Loucy (cell line): ENCODE measurements at regions not wholly inside any gene's neighbourhood (a gene's known extent, or its start where the extent isn't known, plus 50 kb on each side); places are given as distances from the start of the nearest gene placed in this dataset.

Source experiments
- H2AFZ ChIP-seq: fragments of 200-600 bp; sonication (generic); 2 replicates; pipeline ENCODE4 v1.6.0; 2016; ENCODE audit warnings: antibody characterized with exemption, mild to moderate bottlenecking, low read length, moderate library complexity
- H3F3A ChIP-seq: fragments of 200-600 bp; 2 replicates; pipeline ENCODE4 v1.6.0; 2016; ENCODE audit warnings: antibody characterized with exemption, low read depth, mild to moderate bottlenecking
- H3K27me3 ChIP-seq: fragments of 200-600 bp; sonication (generic); 2 replicates; pipeline ENCODE4 v1.6.1; 2014; ENCODE audit warnings: low read length, mild to moderate bottlenecking; ENCODE audit not compliant: insufficient read depth, poor library complexity, severe bottlenecking
- H3K36me3 ChIP-seq: fragments of 200-600 bp; sonication (generic); 2 replicates; pipeline ENCODE4 v1.6.1; 2016; ENCODE audit warnings: low read length; ENCODE audit not compliant: insufficient read depth
- H3K4me1 ChIP-seq: fragments of 200-600 bp; sonication (generic); 2 replicates; pipeline ENCODE4 v1.5.1; 2014; ENCODE audit warnings: low read length, mild to moderate bottlenecking; ENCODE audit not compliant: insufficient read depth, poor library complexity, severe bottlenecking
- H3K4me2 ChIP-seq: fragments of 200-600 bp; sonication (generic); 2 replicates; pipeline ENCODE4 v1.6.0; 2014; ENCODE audit warnings: antibody characterized with exemption, low read length, low read depth, mild to moderate bottlenecking; ENCODE audit not compliant: poor library complexity, severe bottlenecking
- H3K4me3 ChIP-seq: fragments of 200-600 bp; sonication (generic); 2 replicates; pipeline ENCODE4 v1.5.1; 2014; ENCODE audit warnings: low read length, mild to moderate bottlenecking, mixed read lengths; ENCODE audit not compliant: poor library complexity, severe bottlenecking
- H3K79me2 ChIP-seq: fragments of 200-600 bp; sonication (generic); 2 replicates; pipeline ENCODE4 v1.6.1; 2014; ENCODE audit warnings: low read length; ENCODE audit not compliant: insufficient read depth
- H3K9ac ChIP-seq: fragments of 200-600 bp; sonication (generic); 2 replicates; pipeline ENCODE4 v1.6.0; 2014; ENCODE audit warnings: mild to moderate bottlenecking, low read depth, low read length, moderate library complexity; ENCODE audit not compliant: poor library complexity, severe bottlenecking
- H3K9me2 ChIP-seq: fragments of 200-600 bp; sonication (generic); replicated peaks from 2 replicates; pipeline ENCODE4 v1.6.1; 2016; ENCODE audit warnings: low read depth, low read length, mixed read lengths
- H3K9me3 ChIP-seq: fragments of 200-600 bp; sonication (generic); 2 replicates; pipeline ENCODE4 v1.6.1; 2014; ENCODE audit warnings: mild to moderate bottlenecking, antibody characterized with exemption, low read length, low read depth; ENCODE audit not compliant: insufficient read depth
- H4K20me1 ChIP-seq: fragments of 200-600 bp; sonication (generic); 2 replicates; pipeline ENCODE4 v1.6.0; 2014; ENCODE audit warnings: antibody characterized with exemption, low read length, mild to moderate bottlenecking; ENCODE audit not compliant: insufficient read depth, poor library complexity, severe bottlenecking
- CTCF ChIP-seq: fragments of 200-600 bp; sonication (generic); conservative IDR thresholded peaks from 2 replicates; pipeline ENCODE4 v1.5.1; 2014; ENCODE audit warnings: mild to moderate bottlenecking, antibody characterized with exemption, low read length
- EZH2phosphoT487 ChIP-seq: fragments of 200-600 bp; IDR thresholded peaks from 2 replicates; pipeline ENCODE4 v1.6.1; 2018; ENCODE audit warnings: antibody characterized with exemption, mild to moderate bottlenecking, moderate library complexity, borderline replicate concordance

GRCh38 chr6:40968620-40969164 lies 70.3 kb downstream of the UNC5CL start:
- no peaks in the 10 kb centered on the region for H3K9me2 ChIP-seq
- H3K4me1 ChIP-seq: no peaks in the 10 kb centered on the region
- H3K4me2 ChIP-seq: no peak overlapping the region
- H3K27me3 ChIP-seq: no peaks in the 10 kb centered on the region
- H2AFZ ChIP-seq: no peak overlapping the region
- H4K20me1 ChIP-seq: no peaks in the 10 kb centered on the region
- no peaks in the 10 kb centered on the region for H3F3A ChIP-seq
- H3K9me3 ChIP-seq: no peaks in the 10 kb centered on the region
- no peak overlapping the region for H3K4me3 ChIP-seq
- TF ChIP-seq CTCF (no peak), EZH2phosphoT487 (no peak)
- H3K9ac ChIP-seq: no peak overlapping the region
- no peaks in the 10 kb centered on the region for H3K36me3 ChIP-seq
- no peaks in the 10 kb centered on the region for H3K79me2 ChIP-seq

- Histone ChIP-seq H3K4me3 (no peak overlapping the region), H3F3A (no peaks in the 10 kb centered on the region), H2AFZ (no peak overlapping the region)
Measured at GRCh38 chr6:40966860-40967259, 72.2 kb downstream of the UNC5CL start.

DNA sequence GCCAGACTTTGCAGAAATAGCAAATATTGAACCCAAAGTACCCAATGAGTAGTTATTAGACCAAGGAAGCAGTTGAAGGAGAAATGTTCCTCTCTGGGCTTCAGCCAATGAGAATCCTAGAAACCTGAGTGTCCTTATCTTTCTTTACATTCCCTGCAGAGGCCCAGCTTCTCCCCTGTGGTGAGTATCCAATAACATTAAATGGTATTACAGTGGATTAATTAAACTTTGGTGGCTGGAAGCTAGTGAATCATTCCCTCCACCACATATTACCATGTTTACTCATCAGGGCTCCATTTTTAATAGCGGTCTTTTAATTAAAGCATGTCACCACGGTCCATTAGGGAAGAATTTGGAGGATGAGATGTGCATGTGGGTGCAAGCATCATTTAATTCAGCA lies 74.0 kb downstream of the UNC5CL start:
- H3K4me1 ChIP-seq: peaks cover 8% of the 10 kb centered on the region
- H3F3A ChIP-seq: no peaks in the 10 kb centered on the region
- H4K20me1 ChIP-seq: no peaks in the 10 kb centered on the region
- H3K79me2 ChIP-seq: no peaks in the 10 kb centered on the region
- no peak overlapping the region for H3K4me2 ChIP-seq
- H3K27me3 ChIP-seq: no peaks in the 10 kb centered on the region
- TF ChIP-seq EZH2phosphoT487 (no peak), CTCF (no peak)
- H3K9me2 ChIP-seq: no peaks in the 10 kb centered on the region
- no peak overlapping the region for H2AFZ ChIP-seq
- H3K36me3 ChIP-seq: no peaks in the 10 kb centered on the region
- H3K9ac ChIP-seq: no peak overlapping the region
- no peaks in the 10 kb centered on the region for H3K9me3 ChIP-seq
- no peak overlapping the region for H3K4me3 ChIP-seq

More at GRCh38 chr6:40966860-40967259, 72.2 kb downstream of the UNC5CL start:
- no peak for TF ChIP-seq CTCF
- TF ChIP-seq EZH2phosphoT487: no peak
- Histone ChIP-seq H3K4me1 (peaks cover 8% of the 10 kb centered on the region), H3K9me3 (no peaks in the 10 kb centered on the region), H3K36me3 (no peaks in the 10 kb centered on the region), H3K79me2 (no peaks in the 10 kb centered on the region), H3K9ac (no peak overlapping the region), H4K20me1 (no peaks in the 10 kb centered on the region), H3K27me3 (no peaks in the 10 kb centered on the region), H3K9me2 (no peaks in the 10 kb centered on the region), H3K4me2 (no peak overlapping the region)
